Esophagus muscularis mucosa (tissue), 3 donors: ENCODE measurements at regions not wholly inside any gene's neighbourhood (a gene's known extent, or its start where the extent isn't known, plus 50 kb on each side); places are given as distances from the start of the nearest gene placed in this dataset.

Experiments
- CTCF ChIP-seq, 3 experiments: fragments of 200-600 bp in 2 of 3; fragments of 450-650 bp in 1 of 3; sonication (generic) in 2 of 3; IDR thresholded peaks; one replicate each; pipeline ENCODE4 v1.5.1; 2017 to 2019; ENCODE audit warnings: antibody characterized with exemption in 3 of 3, mild to moderate bottlenecking in 2 of 3, moderate library complexity in 1 of 3
- POLR2A ChIP-seq: fragments of 450-650 bp; IDR thresholded peaks from one replicate; pipeline ENCODE4 v1.6.1; 2017; ENCODE audit warnings: antibody characterized with exemption, moderate library complexity, mild to moderate bottlenecking, low read depth
- POLR2AphosphoS5 ChIP-seq, 2 donors: sonication (generic); formaldehyde crosslinking; IDR thresholded peaks; one replicate each; pipeline ENCODE4 v1.6.1; 2017; ENCODE audit warnings: antibody characterized with exemption in 2 of 2

DNA sequence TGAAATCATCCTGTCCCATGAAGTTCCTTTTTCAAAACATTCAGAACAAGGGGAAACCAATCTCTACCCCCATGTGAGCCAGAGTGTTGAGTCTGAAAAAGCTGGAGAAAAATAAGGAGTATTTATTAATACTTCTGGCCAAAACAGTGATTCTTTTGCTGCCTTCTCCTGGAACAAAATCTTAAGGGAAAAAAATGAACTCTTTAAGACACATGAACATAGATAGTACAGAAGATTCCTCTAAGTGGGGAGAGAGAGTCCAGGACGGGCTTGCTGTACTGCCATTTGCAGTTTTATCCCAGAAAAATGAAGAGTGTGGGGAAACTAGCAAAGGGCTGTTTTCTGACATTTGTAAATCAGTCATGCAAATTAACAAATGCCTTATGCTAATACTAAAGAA lies 173.4 kb upstream of the CELF2 start:
- TF ChIP-seq CTCF (IDR thresholded peaks at IDR 0.05): no peak
- no peak for TF ChIP-seq POLR2AphosphoS5 (IDR thresholded peaks at IDR 0.05)
- TF ChIP-seq POLR2A: no peak
